GM12864 (cell line): ENCODE measurements at regions not wholly inside any gene's neighbourhood (a gene's known extent, or its start where the extent isn't known, plus 50 kb on each side); places are given as distances from the start of the nearest gene placed in this dataset.
A peak's percentile ranks its signal among the peaks of the same experiment; 100 is the strongest.

ENCODE experiments used
- DNase-seq: peaks from one replicate; pipeline ENCODE4 v3.0.0-alpha.2; 2011; ENCODE audit warnings: low read depth
- H3K4me3 ChIP-seq: 2 replicates; pipeline ENCODE4 v1.5.1; 2011; ENCODE audit warnings: mild to moderate bottlenecking, low read depth, low read length, control low read depth
- TF ChIP-seq, protein P1 (sequence below): IDR thresholded peaks from 2 replicates; pipeline ENCODE4 v1.5.1; 2011; ENCODE audit warnings: low read depth, mild to moderate bottlenecking, moderate library complexity, low read length, control low read depth, inconsistent platforms; ENCODE audit errors: missing control alignments

- H3K4me3 ChIP-seq, result no peak overlapping the region
- no peak for DNase-seq
- TF ChIP-seq, protein P1, sequence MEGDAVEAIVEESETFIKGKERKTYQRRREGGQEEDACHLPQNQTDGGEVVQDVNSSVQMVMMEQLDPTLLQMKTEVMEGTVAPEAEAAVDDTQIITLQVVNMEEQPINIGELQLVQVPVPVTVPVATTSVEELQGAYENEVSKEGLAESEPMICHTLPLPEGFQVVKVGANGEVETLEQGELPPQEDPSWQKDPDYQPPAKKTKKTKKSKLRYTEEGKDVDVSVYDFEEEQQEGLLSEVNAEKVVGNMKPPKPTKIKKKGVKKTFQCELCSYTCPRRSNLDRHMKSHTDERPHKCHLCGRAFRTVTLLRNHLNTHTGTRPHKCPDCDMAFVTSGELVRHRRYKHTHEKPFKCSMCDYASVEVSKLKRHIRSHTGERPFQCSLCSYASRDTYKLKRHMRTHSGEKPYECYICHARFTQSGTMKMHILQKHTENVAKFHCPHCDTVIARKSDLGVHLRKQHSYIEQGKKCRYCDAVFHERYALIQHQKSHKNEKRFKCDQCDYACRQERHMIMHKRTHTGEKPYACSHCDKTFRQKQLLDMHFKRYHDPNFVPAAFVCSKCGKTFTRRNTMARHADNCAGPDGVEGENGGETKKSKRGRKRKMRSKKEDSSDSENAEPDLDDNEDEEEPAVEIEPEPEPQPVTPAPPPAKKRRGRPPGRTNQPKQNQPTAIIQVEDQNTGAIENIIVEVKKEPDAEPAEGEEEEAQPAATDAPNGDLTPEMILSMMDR, result no peak
These were observed 73.8 kb upstream of the CD2AP start for GRCh38 chr6:47403801-47404200.

- no peak for DNase-seq
- no peak overlapping the region for H3K4me3 ChIP-seq
- TF ChIP-seq, protein P1, result no peak
These were observed 73.2 kb upstream of the CD2AP start for GRCh38 chr6:47404435-47404834.

DNA sequence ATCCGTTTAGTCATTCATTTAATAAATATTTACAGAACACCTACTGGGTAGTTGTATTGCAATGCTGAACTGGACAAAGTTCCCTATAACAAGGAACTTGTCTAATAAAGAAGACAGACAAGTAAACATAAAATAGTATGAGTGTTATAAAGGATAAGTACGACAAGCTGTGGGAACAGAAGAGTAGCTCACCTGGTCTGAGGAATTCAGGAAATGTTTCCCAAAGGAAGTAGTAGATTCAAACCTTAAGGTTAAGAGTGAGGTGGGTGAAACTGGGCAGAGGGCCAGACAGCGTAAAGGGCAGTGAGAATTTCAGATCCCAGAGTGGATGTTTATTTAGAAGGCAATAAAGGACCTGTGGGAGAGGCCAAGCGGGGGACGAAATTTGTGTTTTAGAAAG lies 72.3 kb upstream of the CD2AP start:
- no peak overlapping the region for H3K4me3 ChIP-seq
- TF ChIP-seq, protein P1, result no peak
- DNase-seq, result no peak

DNA sequence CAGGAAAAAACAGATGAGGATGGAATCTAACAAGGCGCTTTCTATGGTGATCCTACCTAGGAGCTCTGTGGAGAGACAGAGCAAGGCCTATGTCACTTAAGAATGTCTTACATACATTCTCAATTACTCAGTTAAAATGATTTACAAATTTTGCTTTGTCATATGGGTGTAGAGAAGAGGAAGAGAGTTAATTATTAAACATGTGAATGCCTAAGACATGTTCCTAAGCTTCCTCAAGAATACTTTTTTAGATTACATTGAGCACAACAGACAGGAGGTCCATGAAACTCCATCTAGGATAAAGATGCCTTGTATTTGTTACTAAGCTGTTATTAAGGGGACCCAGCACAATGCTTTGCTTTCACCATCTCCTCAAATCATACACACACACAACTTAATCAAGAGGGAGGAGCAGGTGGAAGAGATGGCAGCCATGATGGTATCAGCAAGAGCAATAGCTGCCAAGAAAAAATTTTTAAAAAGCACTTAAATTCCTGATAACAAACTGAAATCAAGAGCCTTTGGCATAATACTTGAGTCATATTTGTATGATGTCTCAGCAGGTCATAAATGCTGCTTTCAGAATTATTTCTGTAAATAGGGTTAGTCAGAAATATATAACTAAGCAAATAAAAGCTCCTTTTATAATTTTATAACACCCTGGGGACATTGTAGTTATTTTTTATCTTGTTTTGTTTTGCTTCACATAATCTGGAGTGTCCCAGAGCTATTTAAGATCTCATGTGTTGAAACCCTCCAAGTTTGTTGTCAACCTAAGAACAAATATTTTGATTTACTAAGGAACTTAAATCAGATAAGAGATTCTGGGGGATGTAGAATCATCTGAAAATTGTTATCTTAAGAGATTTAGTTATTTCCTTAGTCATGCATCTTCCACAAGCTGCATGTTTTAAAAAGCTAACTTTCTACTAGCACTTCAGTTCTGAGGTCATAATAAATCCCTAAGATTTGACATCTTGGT lies 70.0 kb upstream of the CD2AP start:
- TF ChIP-seq, protein P1, result no peak
- DNase-seq, result no peak
- H3K4me3 ChIP-seq, result no peak overlapping the region

- DNase-seq, result peak; percentile 47
- TF ChIP-seq, protein P1, result peak; percentile 79
- H3K4me3 ChIP-seq, result peak overlapping the region; percentile 40; the same call in 1 of the 2 replicates
These were observed 63.7 kb upstream of the CD2AP start for GRCh38 chr6:47413752-47414422.

DNA sequence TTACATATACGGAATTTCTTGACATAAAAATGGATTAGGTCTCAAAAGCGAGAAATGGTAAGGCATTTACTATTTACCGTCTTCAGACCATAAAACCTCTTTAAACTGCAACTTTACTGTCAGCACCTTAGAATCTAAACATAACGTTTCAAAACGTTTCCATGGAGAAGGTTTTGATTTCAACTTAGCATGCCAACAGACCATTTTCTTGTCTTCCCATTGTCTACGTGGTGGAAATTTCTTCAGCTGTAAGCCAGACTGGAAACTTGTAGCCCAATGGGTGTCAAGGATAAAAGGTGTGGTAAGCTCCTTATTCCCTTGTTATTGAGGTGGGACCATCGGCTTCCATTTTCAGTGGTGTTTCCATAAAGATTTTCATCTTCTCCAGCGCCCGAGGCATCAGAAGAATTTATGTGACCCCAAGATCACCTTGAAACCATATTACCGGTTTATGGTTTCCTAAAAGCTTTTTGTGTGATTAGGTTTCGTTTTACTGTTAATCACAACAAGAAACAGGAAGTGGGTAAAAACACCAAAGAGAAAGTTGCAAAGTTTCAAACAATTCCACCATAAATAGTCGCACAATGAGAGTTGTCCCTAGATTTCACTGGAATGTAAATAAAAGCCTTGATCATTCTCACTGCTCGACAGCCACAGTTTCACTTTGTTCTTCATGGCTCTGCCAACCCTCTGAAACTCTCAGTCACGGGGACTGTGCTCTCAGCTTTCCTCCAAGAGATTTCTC lies 63.0 kb upstream of the CD2AP start:
- H3K4me3 ChIP-seq, result peak overlapping the region; percentile 40
- TF ChIP-seq, protein P1, result no peak
- peak; percentile 37 for DNase-seq
